ENCODE measurements at regions not wholly inside any gene's neighbourhood (a gene's known extent, or its start where the extent isn't known, plus 50 kb on each side); places are given as distances from the start of the nearest gene placed in this dataset.
"Not testable (repeated sequence)": the region's sequence is repeated elsewhere in the genome, so short reads cannot be mapped to it uniquely, and the experiment has no call there.

- Mint-ChIP-seq H3K36me3 (ENCODE audit: insufficient read depth, unreplicated experiment) (no peaks in the 10 kb centered on the region), H3K4me3 (ENCODE audit: low read depth, unreplicated experiment) (no peak overlapping the region), H3K27ac (ENCODE audit: unreplicated experiment) (no peak overlapping the region), H3K27me3 (ENCODE audit: unreplicated experiment) (no peaks in the 10 kb centered on the region), H3K9me3 (ENCODE audit: low read depth, unreplicated experiment) (no peaks in the 10 kb centered on the region), H3K4me1 (ENCODE audit: low read depth, unreplicated experiment) (peaks cover 17% of the 10 kb centered on the region)
- intact Hi-C loops (cut with micrococcal nuclease; ENCODE audit: unreplicated experiment), result no loop called here
- CTCF ChIA-PET, result no interaction called here
- no peak for TF ChIP-seq CTCF (IDR thresholded peaks at IDR 0.05; ENCODE audit: unreplicated experiment)
- BruUV-seq (replicated peaks), result no TSS peak
- DNase-seq, result no peak
Measured at GRCh38 chr12:69047990-69048389, 115.0 kb upstream of the CPM start.

GRCh38 chr12:69049855-69050254 lies 116.9 kb upstream of the CPM start:
- DNase-seq; H3K36me3 Mint-ChIP-seq (ENCODE audit: insufficient read depth, unreplicated experiment); H3K4me3 Mint-ChIP-seq (ENCODE audit: low read depth, unreplicated experiment); H3K27me3 Mint-ChIP-seq (ENCODE audit: unreplicated experiment); H3K27ac Mint-ChIP-seq (ENCODE audit: unreplicated experiment); BruUV-seq (replicated peaks); H3K9me3 Mint-ChIP-seq (ENCODE audit: low read depth, unreplicated experiment): not testable (repeated sequence)
- CTCF ChIA-PET, result interaction anchor here (0.7 kb wide), 1 partner anchor 93 kb away, joined by 3 read pairs; no protein-coding TSS in a partner anchor
- intact Hi-C loops (cut with micrococcal nuclease; ENCODE audit: unreplicated experiment), result loop anchor here (5.0 kb wide), 1 partner anchor 73 kb away; no protein-coding TSS in a partner anchor
- H3K4me1 Mint-ChIP-seq (ENCODE audit: low read depth, unreplicated experiment), result peaks cover 25% of the 10 kb centered on the region

GRCh38 chr12:69052613-69053408 lies 119.8 kb upstream of the CPM start:
- CTCF ChIA-PET, result interaction anchor here (0.8 to 2.4 kb wide), 8 partner anchors 8 to 190 kb away, joined by 3 to 22 read pairs (median 4); partner anchors contain the start of gene CPM
- peak; percentile 88 for DNase-seq
- intact Hi-C loops (cut with micrococcal nuclease; ENCODE audit: unreplicated experiment), result loop anchor here (2.0 to 5.0 kb wide), 2 partner anchors 16 to 76 kb away; no protein-coding TSS in a partner anchor
- peak; percentile 14 for TF ChIP-seq CTCF (IDR thresholded peaks at IDR 0.05; ENCODE audit: unreplicated experiment)
- Mint-ChIP-seq H3K4me3 (ENCODE audit: low read depth, unreplicated experiment) (no peak overlapping the region), H3K4me1 (ENCODE audit: low read depth, unreplicated experiment) (peaks cover 25% of the 10 kb centered on the region), H3K27me3 (ENCODE audit: unreplicated experiment) (no peaks in the 10 kb centered on the region), H3K9me3 (ENCODE audit: low read depth, unreplicated experiment) (peaks cover 3% of the 10 kb centered on the region), H3K27ac (ENCODE audit: unreplicated experiment) (peak overlapping the region; percentile 81), H3K36me3 (ENCODE audit: insufficient read depth, unreplicated experiment) (no peaks in the 10 kb centered on the region)
- BruUV-seq (replicated peaks), result no TSS peak

GRCh38 chr12:69054343-69055056 lies 121.5 kb upstream of the CPM start:
- no peak for TF ChIP-seq CTCF (IDR thresholded peaks at IDR 0.05; ENCODE audit: unreplicated experiment)
- no peak for DNase-seq
- H3K4me3 Mint-ChIP-seq (ENCODE audit: low read depth, unreplicated experiment), result no peak overlapping the region
- no TSS peak for BruUV-seq (replicated peaks)
- intact Hi-C loops (cut with micrococcal nuclease; ENCODE audit: unreplicated experiment), result loop anchor here (5.0 kb wide), 1 partner anchor 77 kb away; no protein-coding TSS in a partner anchor
- CTCF ChIA-PET, result interaction anchor here (1.3 to 2.4 kb wide), 2 partner anchors 15 to 122 kb away, joined by 3 to 22 read pairs; partner anchors contain the start of gene CPM
- peak overlapping the region; percentile 8 for H3K27ac Mint-ChIP-seq (ENCODE audit: unreplicated experiment)
- H3K9me3 Mint-ChIP-seq (ENCODE audit: low read depth, unreplicated experiment), result peaks cover 4% of the 10 kb centered on the region
- peaks cover 34% of the 10 kb centered on the region for H3K4me1 Mint-ChIP-seq (ENCODE audit: low read depth, unreplicated experiment)
- H3K27me3 Mint-ChIP-seq (ENCODE audit: unreplicated experiment), result no peaks in the 10 kb centered on the region
- peaks cover 3% of the 10 kb centered on the region for H3K36me3 Mint-ChIP-seq (ENCODE audit: insufficient read depth, unreplicated experiment)
